ENCODE measurements at regions not wholly inside any gene's neighbourhood (a gene's known extent, or its start where the extent isn't known, plus 50 kb on each side); places are given as distances from the start of the nearest gene placed in this dataset.

- no peak for TF ChIP-seq CTCF (IDR thresholded peaks at IDR 0.05)
- no peak for TF ChIP-seq POLR2AphosphoS5 (IDR thresholded peaks at IDR 0.05; ENCODE audit: low read depth, low read length)
- TF ChIP-seq SMC3 (IDR thresholded peaks at IDR 0.05; ENCODE audit: low read depth, low read length), result no peak
These were observed 262.0 kb upstream of the TOPAZ1 start for GRCh38 chr3:43979645-43980044.
